ENCODE measurements at regions not wholly inside any gene's neighbourhood (a gene's known extent, or its start where the extent isn't known, plus 50 kb on each side); places are given as distances from the start of the nearest gene placed in this dataset.

- DNase-seq (ENCODE audit: low read depth), result no peak
- no peak overlapping the region for H3K4me3 ChIP-seq (ENCODE audit: low read depth, low read length)
- TF ChIP-seq CTCF (IDR thresholded peaks at IDR 0.05; ENCODE audit: insufficient read depth, low read length), result no peak
Measured at GRCh38 chr10:42969909-42970308, 107.0 kb upstream of the RET start.

GRCh38 chr10:42970451-42971250, 106.2 kb upstream of the RET start:
- no peak for DNase-seq (ENCODE audit: low read depth)
- no peak for TF ChIP-seq CTCF (IDR thresholded peaks at IDR 0.05; ENCODE audit: insufficient read depth, low read length)
- no peak overlapping the region for H3K4me3 ChIP-seq (ENCODE audit: low read depth, low read length)

GRCh38 chr10:42971251-42971599, 105.6 kb upstream of the RET start:
- TF ChIP-seq CTCF (IDR thresholded peaks at IDR 0.05; ENCODE audit: insufficient read depth, low read length), result no peak
- DNase-seq (ENCODE audit: low read depth), result no peak
- no peak overlapping the region for H3K4me3 ChIP-seq (ENCODE audit: low read depth, low read length)

- no peak for DNase-seq (ENCODE audit: low read depth)
- TF ChIP-seq CTCF (IDR thresholded peaks at IDR 0.05; ENCODE audit: insufficient read depth, low read length), result no peak
- H3K4me3 ChIP-seq (ENCODE audit: low read depth, low read length), result no peak overlapping the region
Measured at GRCh38 chr10:42972946-42973345, 103.9 kb upstream of the RET start.

GRCh38 chr10:42973411-42973810, 103.5 kb upstream of the RET start:
- no peak for TF ChIP-seq CTCF (IDR thresholded peaks at IDR 0.05; ENCODE audit: insufficient read depth, low read length)
- H3K4me3 ChIP-seq (ENCODE audit: low read depth, low read length), result no peak overlapping the region
- no peak for DNase-seq (ENCODE audit: low read depth)

- no peak for DNase-seq (ENCODE audit: low read depth)
- no peak overlapping the region for H3K4me3 ChIP-seq (ENCODE audit: low read depth, low read length)
- no peak for TF ChIP-seq CTCF (IDR thresholded peaks at IDR 0.05; ENCODE audit: insufficient read depth, low read length)
Measured at GRCh38 chr10:42973870-42974692, 102.8 kb upstream of the RET start.
